ENCODE measurements at regions not wholly inside any gene's neighbourhood (a gene's known extent, or its start where the extent isn't known, plus 50 kb on each side); places are given as distances from the start of the nearest gene placed in this dataset.

DNA sequence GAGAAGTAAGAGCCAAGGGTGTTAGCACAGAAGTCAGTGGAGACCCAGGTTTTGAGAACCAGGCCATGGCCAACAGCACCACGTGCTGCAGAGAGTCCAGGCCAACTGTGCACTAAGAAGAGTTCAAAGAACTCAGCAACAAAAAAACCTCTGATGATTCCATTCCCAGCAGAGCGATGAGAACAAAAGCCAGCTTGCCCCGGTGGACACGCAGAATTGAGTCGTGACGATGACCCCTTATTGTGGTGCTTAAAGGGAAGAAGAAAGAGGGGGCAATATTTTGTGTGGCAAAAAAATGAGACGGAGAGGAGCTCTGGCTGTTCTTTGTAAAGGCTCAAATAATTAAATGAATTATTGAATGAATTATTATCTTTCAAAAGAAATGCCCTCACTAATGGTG lies 468.3 kb upstream of the AUTS2 start (continued):
- TF ChIP-seq, protein P1, sequence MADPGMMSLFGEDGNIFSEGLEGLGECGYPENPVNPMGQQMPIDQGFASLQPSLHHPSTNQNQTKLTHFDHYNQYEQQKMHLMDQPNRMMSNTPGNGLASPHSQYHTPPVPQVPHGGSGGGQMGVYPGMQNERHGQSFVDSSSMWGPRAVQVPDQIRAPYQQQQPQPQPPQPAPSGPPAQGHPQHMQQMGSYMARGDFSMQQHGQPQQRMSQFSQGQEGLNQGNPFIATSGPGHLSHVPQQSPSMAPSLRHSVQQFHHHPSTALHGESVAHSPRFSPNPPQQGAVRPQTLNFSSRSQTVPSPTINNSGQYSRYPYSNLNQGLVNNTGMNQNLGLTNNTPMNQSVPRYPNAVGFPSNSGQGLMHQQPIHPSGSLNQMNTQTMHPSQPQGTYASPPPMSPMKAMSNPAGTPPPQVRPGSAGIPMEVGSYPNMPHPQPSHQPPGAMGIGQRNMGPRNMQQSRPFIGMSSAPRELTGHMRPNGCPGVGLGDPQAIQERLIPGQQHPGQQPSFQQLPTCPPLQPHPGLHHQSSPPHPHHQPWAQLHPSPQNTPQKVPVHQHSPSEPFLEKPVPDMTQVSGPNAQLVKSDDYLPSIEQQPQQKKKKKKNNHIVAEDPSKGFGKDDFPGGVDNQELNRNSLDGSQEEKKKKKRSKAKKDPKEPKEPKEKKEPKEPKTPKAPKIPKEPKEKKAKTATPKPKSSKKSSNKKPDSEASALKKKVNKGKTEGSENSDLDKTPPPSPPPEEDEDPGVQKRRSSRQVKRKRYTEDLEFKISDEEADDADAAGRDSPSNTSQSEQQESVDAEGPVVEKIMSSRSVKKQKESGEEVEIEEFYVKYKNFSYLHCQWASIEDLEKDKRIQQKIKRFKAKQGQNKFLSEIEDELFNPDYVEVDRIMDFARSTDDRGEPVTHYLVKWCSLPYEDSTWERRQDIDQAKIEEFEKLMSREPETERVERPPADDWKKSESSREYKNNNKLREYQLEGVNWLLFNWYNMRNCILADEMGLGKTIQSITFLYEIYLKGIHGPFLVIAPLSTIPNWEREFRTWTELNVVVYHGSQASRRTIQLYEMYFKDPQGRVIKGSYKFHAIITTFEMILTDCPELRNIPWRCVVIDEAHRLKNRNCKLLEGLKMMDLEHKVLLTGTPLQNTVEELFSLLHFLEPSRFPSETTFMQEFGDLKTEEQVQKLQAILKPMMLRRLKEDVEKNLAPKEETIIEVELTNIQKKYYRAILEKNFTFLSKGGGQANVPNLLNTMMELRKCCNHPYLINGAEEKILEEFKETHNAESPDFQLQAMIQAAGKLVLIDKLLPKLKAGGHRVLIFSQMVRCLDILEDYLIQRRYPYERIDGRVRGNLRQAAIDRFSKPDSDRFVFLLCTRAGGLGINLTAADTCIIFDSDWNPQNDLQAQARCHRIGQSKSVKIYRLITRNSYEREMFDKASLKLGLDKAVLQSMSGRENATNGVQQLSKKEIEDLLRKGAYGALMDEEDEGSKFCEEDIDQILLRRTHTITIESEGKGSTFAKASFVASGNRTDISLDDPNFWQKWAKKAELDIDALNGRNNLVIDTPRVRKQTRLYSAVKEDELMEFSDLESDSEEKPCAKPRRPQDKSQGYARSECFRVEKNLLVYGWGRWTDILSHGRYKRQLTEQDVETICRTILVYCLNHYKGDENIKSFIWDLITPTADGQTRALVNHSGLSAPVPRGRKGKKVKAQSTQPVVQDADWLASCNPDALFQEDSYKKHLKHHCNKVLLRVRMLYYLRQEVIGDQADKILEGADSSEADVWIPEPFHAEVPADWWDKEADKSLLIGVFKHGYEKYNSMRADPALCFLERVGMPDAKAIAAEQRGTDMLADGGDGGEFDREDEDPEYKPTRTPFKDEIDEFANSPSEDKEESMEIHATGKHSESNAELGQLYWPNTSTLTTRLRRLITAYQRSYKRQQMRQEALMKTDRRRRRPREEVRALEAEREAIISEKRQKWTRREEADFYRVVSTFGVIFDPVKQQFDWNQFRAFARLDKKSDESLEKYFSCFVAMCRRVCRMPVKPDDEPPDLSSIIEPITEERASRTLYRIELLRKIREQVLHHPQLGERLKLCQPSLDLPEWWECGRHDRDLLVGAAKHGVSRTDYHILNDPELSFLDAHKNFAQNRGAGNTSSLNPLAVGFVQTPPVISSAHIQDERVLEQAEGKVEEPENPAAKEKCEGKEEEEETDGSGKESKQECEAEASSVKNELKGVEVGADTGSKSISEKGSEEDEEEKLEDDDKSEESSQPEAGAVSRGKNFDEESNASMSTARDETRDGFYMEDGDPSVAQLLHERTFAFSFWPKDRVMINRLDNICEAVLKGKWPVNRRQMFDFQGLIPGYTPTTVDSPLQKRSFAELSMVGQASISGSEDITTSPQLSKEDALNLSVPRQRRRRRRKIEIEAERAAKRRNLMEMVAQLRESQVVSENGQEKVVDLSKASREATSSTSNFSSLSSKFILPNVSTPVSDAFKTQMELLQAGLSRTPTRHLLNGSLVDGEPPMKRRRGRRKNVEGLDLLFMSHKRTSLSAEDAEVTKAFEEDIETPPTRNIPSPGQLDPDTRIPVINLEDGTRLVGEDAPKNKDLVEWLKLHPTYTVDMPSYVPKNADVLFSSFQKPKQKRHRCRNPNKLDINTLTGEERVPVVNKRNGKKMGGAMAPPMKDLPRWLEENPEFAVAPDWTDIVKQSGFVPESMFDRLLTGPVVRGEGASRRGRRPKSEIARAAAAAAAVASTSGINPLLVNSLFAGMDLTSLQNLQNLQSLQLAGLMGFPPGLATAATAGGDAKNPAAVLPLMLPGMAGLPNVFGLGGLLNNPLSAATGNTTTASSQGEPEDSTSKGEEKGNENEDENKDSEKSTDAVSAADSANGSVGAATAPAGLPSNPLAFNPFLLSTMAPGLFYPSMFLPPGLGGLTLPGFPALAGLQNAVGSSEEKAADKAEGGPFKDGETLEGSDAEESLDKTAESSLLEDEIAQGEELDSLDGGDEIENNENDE (IDR thresholded peaks at IDR 0.05; ENCODE audit: insufficient replicate concordance, low read length): no peak
- TF ChIP-seq SRF (IDR thresholded peaks at IDR 0.05; ENCODE audit: low read depth, low read length) (no peak), SIRT6 (IDR thresholded peaks at IDR 0.05; ENCODE audit: low read length) (no peak), TAF1 (IDR thresholded peaks at IDR 0.05; ENCODE audit: low read depth, low read length) (no peak), NRF1 (IDR thresholded peaks at IDR 0.05; ENCODE audit: low read depth, low read length) (no peak), RFX5 (IDR thresholded peaks at IDR 0.05; ENCODE audit: borderline replicate concordance, low read depth, low read length) (no peak)

Measured in H1 (cell line).